IMR-90 (cell line): ENCODE measurements at regions not wholly inside any gene's neighbourhood (a gene's known extent, or its start where the extent isn't known, plus 50 kb on each side); places are given as distances from the start of the nearest gene placed in this dataset.

Source experiments
- ATAC-seq: fragments of 200-7000 bp; cut with Tn5 transposase; 2 replicates; pipeline ENCODE4 v1.9.1; 2020; ENCODE audit warnings: low read depth, mild to moderate bottlenecking, moderate library complexity
- BruUV-seq: library from RNA; stranded (reverse); fragments of 400-500 nt; replicated peaks from 2 replicates; lab custom pipeline; 2021; lab: Mats Ljungman, UMichigan
- CTCF ChIA-PET: fragments of 300-600 bp; formaldehyde crosslinking; extraction: SDS; loops from one replicate; lab custom pipeline; 2021; ENCODE audit warnings: antibody characterized with exemption; lab: Yijun Ruan, JAX
- POLR2A ChIA-PET: fragments of 300-600 bp; sonication (Branson Sonifier 250); formaldehyde crosslinking; loops from one replicate; lab custom pipeline; 2022; ENCODE audit warnings: antibody characterized with exemption; ENCODE audit not compliant: unreplicated experiment; lab: Charles Lee
- DNase-seq: peaks from one replicate; pipeline ENCODE4 v3.0.0; 2013
- H2AFZ ChIP-seq: replicated peaks from 2 replicates; pipeline ENCODE3; 2013; ENCODE audit warnings: low read length, mild to moderate bottlenecking; ENCODE audit not compliant: poor library complexity
- H2AK5ac ChIP-seq: 2 replicates; pipeline ENCODE4 v1.6.1; 2013; ENCODE audit warnings: low read depth, low read length, inconsistent platforms
- H2AK9ac ChIP-seq: replicated peaks from 2 replicates; pipeline ENCODE3; 2013; ENCODE audit warnings: mild to moderate bottlenecking, low read depth, low read length, moderate library complexity; ENCODE audit not compliant: poor library complexity
- H2BK120ac ChIP-seq: 2 replicates; pipeline ENCODE4 v1.6.1; 2013; ENCODE audit warnings: low read depth, low read length, inconsistent platforms
- H2BK15ac ChIP-seq: 3 replicates; pipeline ENCODE4 v1.6.1; 2013; ENCODE audit warnings: low read depth, low read length, inconsistent platforms
- H2BK20ac ChIP-seq: 2 replicates; pipeline ENCODE4 v1.6.1; 2013; ENCODE audit warnings: low read depth, mild to moderate bottlenecking, inconsistent platforms, low read length, moderate library complexity
- H2BK5ac ChIP-seq: 2 replicates; pipeline ENCODE4 v1.6.1; 2013; ENCODE audit warnings: mild to moderate bottlenecking, low read depth, low read length, inconsistent platforms; ENCODE audit not compliant: poor library complexity, severe bottlenecking
- H3K14ac ChIP-seq: replicated peaks from 2 replicates; pipeline ENCODE4 v1.6.1; 2013; ENCODE audit warnings: low read depth, low read length, inconsistent platforms
- H3K18ac ChIP-seq: 2 replicates; pipeline ENCODE4 v1.6.1; 2013; ENCODE audit warnings: low read depth, low read length, control low read depth
- H3K23ac ChIP-seq: 2 replicates; pipeline ENCODE4 v1.6.1; 2013; ENCODE audit warnings: low read depth, low read length, inconsistent platforms
- H3K27ac ChIP-seq: 2 replicates; pipeline ENCODE4 v1.5.1; 2013; ENCODE audit warnings: mild to moderate bottlenecking, control low read depth, low read length; ENCODE audit not compliant: insufficient read depth
- H3K27me3 ChIP-seq: 2 replicates; pipeline ENCODE4 v1.6.1; 2013; ENCODE audit warnings: low read length; ENCODE audit not compliant: control insufficient read depth, insufficient read depth
- H3K36me3 ChIP-seq: 2 replicates; pipeline ENCODE4 v1.6.1; 2013; ENCODE audit warnings: low read length, mixed read lengths; ENCODE audit not compliant: control insufficient read depth, insufficient read depth
- H3K4ac ChIP-seq: 2 replicates; pipeline ENCODE4 v1.6.1; 2013; ENCODE audit warnings: low read depth, low read length, inconsistent platforms
- H3K4me1 ChIP-seq: 2 replicates; pipeline ENCODE4 v1.6.1; 2013; ENCODE audit warnings: low read length, mixed read lengths; ENCODE audit not compliant: control insufficient read depth, insufficient read depth
- H3K4me2 ChIP-seq: 2 replicates; pipeline ENCODE4 v1.6.1; 2013; ENCODE audit warnings: low read depth, mild to moderate bottlenecking, control low read depth, low read length, moderate library complexity
- H3K4me3 ChIP-seq: 2 replicates; pipeline ENCODE4 v1.5.1; 2013; ENCODE audit warnings: low read depth, mild to moderate bottlenecking, control low read depth, low read length, moderate library complexity; ENCODE audit not compliant: insufficient read depth
- H3K56ac ChIP-seq: 2 replicates; pipeline ENCODE4 v1.6.1; 2013; ENCODE audit warnings: low read length, inconsistent platforms; ENCODE audit not compliant: insufficient read depth; ENCODE audit errors: extremely low read depth
- H3K79me1 ChIP-seq, 2 experiments: 2 replicates each; pipeline ENCODE4 v1.6.1; 2013; ENCODE audit warnings: low read length in 2 of 2, inconsistent platforms in 1 of 2, low read depth in 1 of 2
- H3K9ac ChIP-seq: 2 replicates; pipeline ENCODE4 v1.6.1; 2013; ENCODE audit warnings: low read depth, low read length, control low read depth
- H3K9me1 ChIP-seq: 2 replicates; pipeline ENCODE4 v1.6.1; 2013; ENCODE audit warnings: low read length, inconsistent platforms; ENCODE audit not compliant: insufficient read depth
- H3K9me3 ChIP-seq: 2 replicates; pipeline ENCODE4 v1.6.1; 2013; ENCODE audit warnings: low read length; ENCODE audit not compliant: control insufficient read depth, insufficient read depth
- H4K20me1 ChIP-seq: 2 replicates; pipeline ENCODE4 v1.6.1; 2013; ENCODE audit warnings: low read length, inconsistent platforms; ENCODE audit not compliant: insufficient read depth
- H4K5ac ChIP-seq: 2 replicates; pipeline ENCODE4 v1.6.1; 2013; ENCODE audit warnings: mild to moderate bottlenecking, low read depth, low read length, control low read depth
- H4K8ac ChIP-seq, 2 experiments: 2 replicates each; pipeline ENCODE4 v1.6.1; 2013; ENCODE audit warnings: low read depth in 2 of 2, low read length in 2 of 2, control low read depth in 1 of 2, inconsistent platforms in 1 of 2
- H4K91ac ChIP-seq: 2 replicates; pipeline ENCODE4 v1.6.1; 2013; ENCODE audit warnings: low read depth, low read length, inconsistent platforms; ENCODE audit not compliant: insufficient read depth
- BHLHE40 ChIP-seq: fragments of 150-350 bp; IDR thresholded peaks from 2 replicates; pipeline ENCODE4 v1.6.1; 2016; ENCODE audit warnings: mild to moderate bottlenecking, low read depth, low read length
- CEBPB ChIP-seq: IDR thresholded peaks from 2 replicates; pipeline ENCODE4 v1.6.1; 2012; ENCODE audit warnings: low read depth, low read length, improper control_type of control experiment
- CHD1 ChIP-seq: IDR thresholded peaks from 2 replicates; pipeline ENCODE4 v1.6.1; 2012; ENCODE audit warnings: low read depth, low read length, improper control_type of control experiment
- CTCF ChIP-seq: conservative IDR thresholded peaks from 2 replicates; pipeline ENCODE4 v1.5.1; 2012; ENCODE audit warnings: mild to moderate bottlenecking, low read depth, low read length, improper control_type of control experiment
- FOS ChIP-seq: fragments of 150-350 bp; IDR thresholded peaks from 2 replicates; pipeline ENCODE4 v1.6.1; 2016; ENCODE audit warnings: low read depth, low read length
- MAFK ChIP-seq: IDR thresholded peaks from 2 replicates; pipeline ENCODE4 v1.6.1; 2012; ENCODE audit warnings: low read depth, low read length, improper control_type of control experiment
- MAZ ChIP-seq: IDR thresholded peaks from 2 replicates; pipeline ENCODE4 v1.6.1; 2012; ENCODE audit warnings: low read depth, mild to moderate bottlenecking, low read length, improper control_type of control experiment, moderate library complexity, borderline replicate concordance
- MXI1 ChIP-seq: IDR thresholded peaks from 2 replicates; pipeline ENCODE4 v1.6.1; 2012; ENCODE audit warnings: low read depth, mild to moderate bottlenecking, low read length, moderate library complexity, borderline replicate concordance
- NFE2L2 ChIP-seq: fragments of 150-350 bp; IDR thresholded peaks from 2 replicates; pipeline ENCODE4 v1.6.1; 2016; ENCODE audit warnings: low read depth, mild to moderate bottlenecking, low read length
- POLR2A ChIP-seq: IDR thresholded peaks from 2 replicates; pipeline ENCODE4 v1.6.1; 2012; ENCODE audit warnings: mild to moderate bottlenecking, low read depth, low read length
- RAD21 ChIP-seq: IDR thresholded peaks from 2 replicates; pipeline ENCODE4 v1.6.1; 2012; ENCODE audit warnings: low read length, improper control_type of control experiment
- RCOR1 ChIP-seq: IDR thresholded peaks from 2 replicates; pipeline ENCODE4 v1.6.1; 2012; ENCODE audit warnings: mild to moderate bottlenecking, low read length, improper control_type of control experiment; ENCODE audit not compliant: insufficient replicate concordance
- RFX5 ChIP-seq: IDR thresholded peaks from 2 replicates; pipeline ENCODE4 v1.8.0; 2012; ENCODE audit warnings: low read depth, mild to moderate bottlenecking, low read length, moderate library complexity
- SMC3 ChIP-seq: fragments of 150-350 bp; IDR thresholded peaks from 2 replicates; pipeline ENCODE4 v1.6.1; 2016; ENCODE audit warnings: low read depth, mild to moderate bottlenecking, antibody characterized with exemption, low read length, moderate library complexity
- USF2 ChIP-seq: fragments of 150-350 bp; IDR thresholded peaks from 2 replicates; pipeline ENCODE4 v1.6.1; 2017; ENCODE audit warnings: mild to moderate bottlenecking, antibody characterized with exemption, low read length, low read depth
- dilution Hi-C: fragments of 300-500 bp; cut with HindIII; formaldehyde crosslinking; loops from one replicate; pipeline ENCODE4 v1.14.3; 2018; ENCODE audit warnings: low sequenced_read_pairs; ENCODE audit not compliant: unreplicated experiment
- in situ Hi-C: fragments of 300-500 bp; cut with MboI; formaldehyde crosslinking; loops from 3 replicates; pipeline ENCODE4 v1.14.3; 2019; ENCODE audit warnings: low sequenced_read_pairs, inconsistent platforms, mixed read lengths
- intact Hi-C: fragments of 100-400 bp; cut with micrococcal nuclease; formaldehyde crosslinking; loops from 2 replicates; pipeline ENCODE4 v1.10.0; 2022
- TF ChIP-seq, protein P1 (sequence below): fragments of 150-350 bp; IDR thresholded peaks from 2 replicates; pipeline ENCODE4 v1.6.1; 2016; ENCODE audit warnings: low read depth, mild to moderate bottlenecking, low read length, moderate library complexity, borderline replicate concordance

DNA sequence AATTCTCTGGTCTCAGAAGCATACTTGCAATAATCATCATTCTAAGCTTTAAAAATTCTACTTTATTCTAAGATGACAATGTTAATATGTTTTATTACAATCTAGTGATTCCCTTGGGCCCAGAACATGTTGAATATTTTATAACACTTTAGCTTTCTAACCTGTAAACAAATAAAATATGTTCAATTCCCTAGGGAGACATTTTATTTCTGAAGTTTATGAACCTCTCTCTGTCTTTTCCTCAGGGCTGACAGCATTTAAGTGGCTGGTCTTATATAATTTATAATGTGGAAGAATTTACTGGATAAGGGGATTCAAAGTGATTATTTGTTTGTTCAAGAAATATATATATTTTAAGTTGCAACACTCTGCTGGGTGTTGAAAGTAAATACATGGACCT lies 55.3 kb upstream of the NPFFR2 start:
- Histone ChIP-seq H3K4me1 (no peaks in the 10 kb centered on the region), H2AK5ac (no peak overlapping the region), H4K5ac (no peak overlapping the region), H2BK120ac (no peak overlapping the region), H3K27ac (no peak overlapping the region), H3K14ac (no peak overlapping the region), H3K36me3 (no peaks in the 10 kb centered on the region), H3K79me1 (no peaks in the 10 kb centered on the region), H2AK9ac (no peak overlapping the region), H4K91ac (no peak overlapping the region), H2BK5ac (no peak overlapping the region), H3K27me3 (no peaks in the 10 kb centered on the region), H3K9me1 (no peaks in the 10 kb centered on the region), H4K20me1 (no peaks in the 10 kb centered on the region), H3K9me3 (no peaks in the 10 kb centered on the region), H2BK20ac (no peak overlapping the region), H3K56ac (no peak overlapping the region), H3K9ac (no peak overlapping the region), H3K4me3 (no peak overlapping the region), H2BK15ac (no peak overlapping the region), H2AFZ (no peak overlapping the region), H3K23ac (no peak overlapping the region), H3K4ac (no peak overlapping the region), H3K4me2 (no peak overlapping the region), H3K18ac (no peak overlapping the region), H4K8ac (no peak overlapping the region)
- DNase-seq (no peak), ATAC-seq (no peak)
- intact Hi-C loops (no loop called here), dilution Hi-C loops (no loop called here), in situ Hi-C loops (no loop called here)
- BruUV-seq: no TSS peak
- TF ChIP-seq SMC3 (no peak), CHD1 (no peak), MXI1 (no peak), MAFK (no peak), RCOR1 (no peak), CTCF (no peak), RFX5 (no peak), FOS (no peak), CEBPB (no peak), USF2 (no peak), POLR2A (no peak), MAZ (no peak), BHLHE40 (no peak), RAD21 (no peak), NFE2L2 (no peak)
- TF ChIP-seq, protein P1, sequence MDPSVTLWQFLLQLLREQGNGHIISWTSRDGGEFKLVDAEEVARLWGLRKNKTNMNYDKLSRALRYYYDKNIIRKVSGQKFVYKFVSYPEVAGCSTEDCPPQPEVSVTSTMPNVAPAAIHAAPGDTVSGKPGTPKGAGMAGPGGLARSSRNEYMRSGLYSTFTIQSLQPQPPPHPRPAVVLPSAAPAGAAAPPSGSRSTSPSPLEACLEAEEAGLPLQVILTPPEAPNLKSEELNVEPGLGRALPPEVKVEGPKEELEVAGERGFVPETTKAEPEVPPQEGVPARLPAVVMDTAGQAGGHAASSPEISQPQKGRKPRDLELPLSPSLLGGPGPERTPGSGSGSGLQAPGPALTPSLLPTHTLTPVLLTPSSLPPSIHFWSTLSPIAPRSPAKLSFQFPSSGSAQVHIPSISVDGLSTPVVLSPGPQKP: no peak
- POLR2A ChIA-PET: no interaction called here
- CTCF ChIA-PET: no interaction called here
